Activated gamma-delta T cell treated with Interleukin-2 at 50 U/mL for 16 hours (primary cell): ENCODE measurements at regions not wholly inside any gene's neighbourhood (a gene's known extent, or its start where the extent isn't known, plus 50 kb on each side); places are given as distances from the start of the nearest gene placed in this dataset.

Experiments used
- DNase-seq: peaks from one replicate; pipeline ENCODE4 v3.0.0-alpha.2; 2020

- no peak for DNase-seq
Measured at GRCh38 chr2:126515471-126515870, 140.5 kb upstream of the GYPC start.

- DNase-seq, result no peak
Measured at GRCh38 chr2:126518196-126518595, 137.8 kb upstream of the GYPC start.

- DNase-seq, result peak; percentile 74
Measured at GRCh38 chr2:126527836-126528490, 128.0 kb upstream of the GYPC start.

GRCh38 chr2:126531029-126531428 lies 124.9 kb upstream of the GYPC start:
- DNase-seq, result no peak

- no peak for DNase-seq
Measured at GRCh38 chr2:126534478-126534877, 121.5 kb upstream of the GYPC start.

GRCh38 chr2:126535408-126535807 lies 120.5 kb upstream of the GYPC start:
- no peak for DNase-seq

GRCh38 chr2:126536605-126537200 lies 119.3 kb upstream of the GYPC start:
- no peak for DNase-seq

DNA sequence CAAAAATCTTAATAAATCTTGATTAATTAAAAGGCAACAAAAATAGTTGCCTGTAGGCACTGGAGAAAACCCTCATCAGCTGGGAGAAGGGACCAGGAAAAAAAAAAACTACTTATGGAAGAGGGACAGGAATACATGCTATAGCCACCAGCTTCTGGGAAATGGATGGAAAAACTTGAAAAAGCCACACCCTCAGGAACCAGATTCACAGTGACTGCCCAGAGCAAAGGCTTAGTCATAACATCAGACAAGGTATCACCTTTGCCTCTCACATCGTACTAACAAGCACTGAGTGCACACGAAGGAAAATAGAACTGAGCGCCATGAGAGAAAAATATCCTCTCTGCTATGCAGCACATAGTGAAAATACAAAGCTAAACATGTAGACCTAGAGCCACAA lies 116.9 kb upstream of the GYPC start:
- DNase-seq, result no peak

DNA sequence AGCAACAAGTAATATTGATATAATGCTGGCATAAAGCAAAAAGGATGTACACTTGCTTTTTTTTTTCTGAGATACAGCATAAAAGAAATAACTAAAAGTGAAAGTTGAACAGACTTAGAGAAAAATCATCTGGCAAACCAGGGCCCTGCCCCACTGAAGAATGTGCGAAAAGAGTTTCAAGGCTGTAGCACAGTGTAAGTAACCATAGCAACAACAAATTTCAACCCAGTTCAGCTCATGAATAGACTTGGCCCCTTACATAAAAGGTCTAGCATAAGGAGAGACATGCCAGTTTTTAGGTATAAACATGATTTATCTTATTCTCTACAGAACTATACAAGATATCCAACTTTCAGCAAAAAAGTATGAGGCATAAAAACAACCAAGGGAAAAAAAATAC lies 113.7 kb upstream of the GYPC start:
- DNase-seq, result no peak

- no peak for DNase-seq
Measured at GRCh38 chr2:126543081-126543480, 112.9 kb upstream of the GYPC start.

DNA sequence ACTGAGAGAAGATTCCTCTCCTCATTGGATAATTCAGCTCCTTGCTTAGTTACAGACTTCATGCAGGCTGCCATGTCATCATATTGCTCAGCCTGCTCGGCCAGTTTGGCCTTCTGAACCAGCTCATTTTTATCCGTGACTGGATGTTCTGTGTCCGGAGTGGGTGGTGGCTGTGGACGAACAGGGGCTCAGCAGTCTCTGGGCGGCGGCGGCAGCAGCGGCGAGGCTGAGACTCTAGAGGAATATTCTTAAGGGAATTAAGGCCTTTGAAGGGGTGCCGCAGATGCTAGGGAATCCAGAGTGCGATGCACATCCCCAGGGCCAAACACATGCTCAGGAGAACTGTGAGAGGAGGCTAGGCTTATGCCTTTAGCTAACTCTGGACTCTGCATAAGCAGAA lies 97.9 kb upstream of the GYPC start:
- no peak for DNase-seq

DNA sequence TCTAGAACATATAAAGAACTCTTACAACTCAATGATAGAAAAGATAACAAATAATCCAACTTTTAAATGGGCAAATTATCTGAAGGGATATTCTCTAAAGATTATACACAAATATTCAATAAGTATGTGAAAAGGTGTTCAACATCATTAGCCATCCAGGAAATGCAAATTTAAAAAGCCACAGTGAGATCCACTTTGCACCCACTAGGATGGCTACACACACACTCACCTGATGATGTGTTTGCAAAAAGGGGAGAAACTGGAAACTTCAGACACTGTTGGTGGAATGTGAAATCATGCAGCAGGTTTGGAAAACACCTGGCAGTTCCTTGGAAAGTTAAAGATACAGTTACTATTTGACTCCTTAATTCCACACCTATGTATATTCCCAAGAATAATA lies 87.2 kb upstream of the GYPC start:
- no peak for DNase-seq

- no peak for DNase-seq
Measured at GRCh38 chr2:126571403-126571802, 84.6 kb upstream of the GYPC start.

- DNase-seq, result no peak
Measured at GRCh38 chr2:126575631-126576030, 80.3 kb upstream of the GYPC start.

DNA sequence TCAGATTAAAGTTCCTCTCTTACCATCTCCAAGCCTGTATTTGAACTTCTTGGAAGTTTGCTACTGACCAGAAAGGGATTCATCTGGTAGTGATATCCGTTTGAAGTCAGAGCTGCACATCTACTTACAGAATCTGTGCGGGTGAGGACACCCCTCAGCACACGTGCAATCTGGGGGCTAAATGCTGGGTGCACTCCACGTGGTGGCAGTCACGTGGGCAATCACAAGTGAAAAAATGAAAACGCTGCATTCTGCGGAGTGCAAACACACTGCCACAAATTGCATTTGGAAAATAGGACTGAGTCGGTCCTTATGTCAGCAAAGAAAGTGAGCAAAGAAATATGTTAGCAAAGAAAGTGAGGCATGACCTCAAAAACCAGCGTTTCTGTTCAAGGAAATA lies 76.1 kb upstream of the GYPC start:
- no peak for DNase-seq

DNA sequence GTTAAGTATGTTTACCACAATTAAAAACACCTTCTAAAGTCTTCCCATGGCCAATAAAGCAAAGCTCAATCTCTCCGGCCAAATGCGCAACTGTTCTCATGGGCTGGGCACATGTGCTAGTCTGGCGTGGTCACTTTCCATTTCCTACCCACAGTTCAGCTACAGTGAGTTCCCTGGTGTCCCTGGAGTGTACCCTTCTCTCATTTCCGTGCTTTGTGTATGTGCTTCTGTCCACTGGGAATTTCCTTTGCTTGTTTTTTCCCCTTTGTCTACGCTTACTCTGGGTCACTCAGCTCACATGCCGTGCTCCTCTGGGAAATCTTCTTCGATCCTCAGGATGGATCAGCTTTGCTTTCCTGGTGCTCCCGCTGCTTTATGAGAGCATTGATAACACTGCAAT lies 69.6 kb upstream of the GYPC start:
- DNase-seq, result no peak

GRCh38 chr2:126599062-126599461 lies 56.9 kb upstream of the GYPC start:
- no peak for DNase-seq

DNA sequence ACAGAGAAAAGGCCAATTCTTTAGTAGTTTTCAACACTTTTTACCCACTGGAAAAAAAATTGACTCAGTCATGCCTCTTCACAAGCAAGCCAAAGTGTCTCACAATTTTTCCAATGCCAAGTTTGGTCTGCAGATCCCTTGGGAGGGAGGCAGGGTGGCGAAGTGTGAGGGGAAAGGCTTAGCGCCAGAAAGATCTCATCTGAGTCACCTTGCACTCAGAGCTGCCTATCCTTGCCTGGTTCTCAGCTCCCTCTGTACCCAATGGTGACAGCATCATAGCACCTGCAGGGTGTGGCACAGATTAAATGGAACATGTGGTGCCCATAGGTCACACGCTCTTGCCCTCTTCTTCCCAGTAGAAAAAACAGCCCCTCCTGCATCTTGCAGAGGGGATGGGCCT lies 55.2 kb upstream of the GYPC start:
- no peak for DNase-seq

DNA sequence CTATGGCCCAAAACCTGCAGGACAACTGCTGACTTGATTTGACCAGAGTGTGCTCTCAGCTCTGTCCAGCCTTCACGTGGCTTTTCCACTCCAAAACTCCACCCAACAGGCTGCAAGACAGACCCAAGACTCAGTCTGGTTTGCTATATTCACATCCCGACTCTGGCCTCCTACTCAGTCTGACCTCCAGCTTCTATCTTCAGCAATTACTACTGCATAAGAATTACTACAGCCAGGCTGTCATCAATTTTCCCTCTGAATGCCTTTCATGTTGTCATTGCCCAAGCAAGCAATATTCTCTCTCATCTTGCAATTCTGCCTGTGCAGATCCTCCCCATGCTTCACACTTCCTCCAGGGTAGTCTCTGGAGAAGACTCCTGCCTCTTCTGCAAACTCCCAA lies 53.6 kb upstream of the GYPC start:
- DNase-seq, result no peak
